Fibroblast of villous mesenchyme (primary cell): ENCODE measurements at regions not wholly inside any gene's neighbourhood (a gene's known extent, or its start where the extent isn't known, plus 50 kb on each side); places are given as distances from the start of the nearest gene placed in this dataset.
A peak's percentile ranks its signal among the peaks of the same experiment; 100 is the strongest.
"Not testable (repeated sequence)": the region's sequence is repeated elsewhere in the genome, so short reads cannot be mapped to it uniquely, and the experiment has no call there.

Experiments
- DNase-seq: peaks from one replicate; pipeline ENCODE4 v3.0.0-alpha.2; 2010; ENCODE audit warnings: low read depth
- H3K4me3 ChIP-seq: 2 replicates; pipeline ENCODE4 v1.5.1; 2011; ENCODE audit warnings: low read depth, mild to moderate bottlenecking, low read length
- TF ChIP-seq, protein P1 (sequence below): IDR thresholded peaks from 2 replicates; pipeline ENCODE4 v1.5.1; 2012; ENCODE audit warnings: low read depth, mild to moderate bottlenecking, low read length; ENCODE audit not compliant: insufficient read depth

DNA sequence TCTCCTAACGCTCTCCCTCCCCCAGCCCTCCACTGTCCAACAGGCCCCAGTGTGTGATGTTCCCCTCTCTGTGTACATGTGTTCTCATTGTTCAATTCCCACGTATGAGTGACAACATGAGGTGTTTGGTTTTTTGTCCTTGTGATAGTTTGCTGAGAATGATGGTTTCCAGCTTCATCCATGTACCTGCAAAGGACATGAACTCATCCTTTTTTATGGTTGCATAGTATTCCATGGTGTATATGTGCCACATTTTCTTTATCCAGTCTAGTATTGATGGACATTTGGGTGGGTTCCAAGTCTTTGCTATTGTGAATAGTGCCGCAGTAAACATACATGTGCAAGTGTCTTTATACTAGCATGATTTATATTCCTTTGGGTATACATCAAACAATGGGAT is 347.4 kb downstream of the MAGEE1 start:
- not testable (repeated sequence) for H3K4me3 ChIP-seq, DNase-seq

DNA sequence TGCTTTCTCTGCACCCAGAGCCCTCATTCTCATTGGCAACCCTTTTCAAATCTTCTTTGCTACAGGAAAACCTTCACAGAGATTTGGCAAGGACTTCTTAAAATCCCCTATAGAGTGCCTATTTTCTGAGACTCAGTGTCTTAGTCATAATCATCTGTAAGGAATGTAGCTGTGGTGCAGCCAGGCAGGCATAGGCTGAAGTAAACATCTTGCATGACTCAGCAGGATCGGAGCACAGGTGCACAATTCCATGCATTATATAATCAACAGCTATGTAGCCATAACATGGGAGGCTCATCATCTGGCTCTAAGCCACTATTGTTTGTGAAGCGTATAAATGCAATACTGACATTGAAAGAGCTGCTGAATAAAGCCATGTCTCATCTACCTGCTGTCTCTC is 368.8 kb downstream of the MAGEE1 start:
- no peak overlapping the region for H3K4me3 ChIP-seq
- TF ChIP-seq, protein P1, sequence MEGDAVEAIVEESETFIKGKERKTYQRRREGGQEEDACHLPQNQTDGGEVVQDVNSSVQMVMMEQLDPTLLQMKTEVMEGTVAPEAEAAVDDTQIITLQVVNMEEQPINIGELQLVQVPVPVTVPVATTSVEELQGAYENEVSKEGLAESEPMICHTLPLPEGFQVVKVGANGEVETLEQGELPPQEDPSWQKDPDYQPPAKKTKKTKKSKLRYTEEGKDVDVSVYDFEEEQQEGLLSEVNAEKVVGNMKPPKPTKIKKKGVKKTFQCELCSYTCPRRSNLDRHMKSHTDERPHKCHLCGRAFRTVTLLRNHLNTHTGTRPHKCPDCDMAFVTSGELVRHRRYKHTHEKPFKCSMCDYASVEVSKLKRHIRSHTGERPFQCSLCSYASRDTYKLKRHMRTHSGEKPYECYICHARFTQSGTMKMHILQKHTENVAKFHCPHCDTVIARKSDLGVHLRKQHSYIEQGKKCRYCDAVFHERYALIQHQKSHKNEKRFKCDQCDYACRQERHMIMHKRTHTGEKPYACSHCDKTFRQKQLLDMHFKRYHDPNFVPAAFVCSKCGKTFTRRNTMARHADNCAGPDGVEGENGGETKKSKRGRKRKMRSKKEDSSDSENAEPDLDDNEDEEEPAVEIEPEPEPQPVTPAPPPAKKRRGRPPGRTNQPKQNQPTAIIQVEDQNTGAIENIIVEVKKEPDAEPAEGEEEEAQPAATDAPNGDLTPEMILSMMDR: no peak
- DNase-seq: no peak

DNA sequence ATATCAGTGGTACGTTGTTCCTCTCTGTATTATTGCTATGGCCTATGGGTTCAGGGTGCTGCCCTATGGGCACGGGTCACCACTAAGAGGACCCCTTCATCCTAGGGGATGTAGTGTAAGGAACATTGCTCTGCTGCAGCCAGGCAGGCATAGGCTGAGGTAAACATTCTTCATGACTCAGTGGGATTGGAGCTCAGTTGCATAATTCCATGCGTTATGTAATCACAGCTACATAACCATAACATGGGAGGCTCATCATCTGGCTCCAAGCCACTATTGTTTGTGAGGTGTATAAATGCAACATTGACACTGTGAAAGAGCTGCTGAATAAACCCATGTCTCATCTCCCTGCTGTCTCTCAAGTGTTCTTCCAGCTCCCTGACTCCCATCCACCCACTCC is 375.2 kb downstream of the MAGEE1 start:
- no peak overlapping the region for H3K4me3 ChIP-seq
- DNase-seq: peak; percentile 0
- TF ChIP-seq, protein P1: no peak

DNA sequence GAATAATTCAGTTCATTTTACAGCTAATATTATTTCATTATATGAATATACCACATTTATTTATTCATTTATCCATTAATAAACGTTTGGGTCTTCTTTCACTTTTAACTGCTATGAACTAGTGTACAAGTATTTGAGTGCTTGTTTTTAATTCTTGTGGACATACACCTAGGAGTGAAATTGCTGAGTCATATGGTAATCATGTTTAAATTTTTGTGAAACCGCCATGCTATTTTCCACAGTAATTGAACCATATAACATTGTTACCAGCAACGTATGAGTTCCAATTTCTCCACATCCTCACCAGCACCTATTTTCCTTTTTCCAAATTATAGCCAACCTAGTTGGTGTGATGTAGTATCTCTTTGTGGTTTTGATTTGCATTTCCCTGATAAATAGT is 388.2 kb downstream of the MAGEE1 start:
- H3K4me3 ChIP-seq: no peak overlapping the region
- no peak for DNase-seq
- TF ChIP-seq, protein P1: no peak

DNA sequence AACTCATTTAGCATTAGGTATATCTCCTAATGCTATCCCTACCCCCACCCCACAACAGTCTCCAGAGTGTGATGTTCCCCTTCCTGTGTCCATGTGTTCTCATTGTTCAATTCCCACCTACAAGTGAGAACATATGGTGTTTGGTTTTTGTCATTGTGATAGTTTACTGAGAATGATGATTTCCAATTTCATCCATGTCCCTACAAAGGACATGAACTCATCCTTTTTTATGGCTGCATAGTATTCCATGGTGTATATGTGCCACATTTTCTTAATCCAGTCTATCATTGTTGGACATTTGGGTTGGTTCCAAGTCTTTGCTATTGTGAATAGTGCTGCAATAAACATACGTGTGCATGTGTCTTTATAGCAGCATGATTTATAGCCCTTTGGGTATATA is 389.8 kb downstream of the MAGEE1 start:
- not testable (repeated sequence) for H3K4me3 ChIP-seq, DNase-seq

DNA sequence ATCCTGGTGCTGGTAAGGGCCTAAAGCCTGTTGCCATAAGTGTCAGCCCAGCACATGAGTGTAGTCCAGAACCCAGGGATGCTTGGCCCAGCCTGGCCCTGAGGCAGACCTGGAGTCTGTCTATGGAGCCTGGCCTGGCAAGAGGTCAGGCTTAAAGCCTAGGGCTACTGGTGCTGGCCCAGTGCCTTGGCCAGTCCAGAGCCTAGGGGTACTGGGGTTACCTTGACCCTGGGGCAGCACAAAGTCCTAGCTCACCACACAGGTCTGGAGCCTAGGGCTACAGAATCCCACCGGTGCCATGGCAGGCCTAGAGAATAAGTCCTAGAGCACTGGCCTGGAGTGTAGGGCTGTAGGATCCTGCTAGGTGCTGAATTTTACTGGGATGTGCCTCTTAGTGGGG is 393.8 kb downstream of the MAGEE1 start:
- no peak overlapping the region for H3K4me3 ChIP-seq
- DNase-seq: no peak
- TF ChIP-seq, protein P1: no peak

DNA sequence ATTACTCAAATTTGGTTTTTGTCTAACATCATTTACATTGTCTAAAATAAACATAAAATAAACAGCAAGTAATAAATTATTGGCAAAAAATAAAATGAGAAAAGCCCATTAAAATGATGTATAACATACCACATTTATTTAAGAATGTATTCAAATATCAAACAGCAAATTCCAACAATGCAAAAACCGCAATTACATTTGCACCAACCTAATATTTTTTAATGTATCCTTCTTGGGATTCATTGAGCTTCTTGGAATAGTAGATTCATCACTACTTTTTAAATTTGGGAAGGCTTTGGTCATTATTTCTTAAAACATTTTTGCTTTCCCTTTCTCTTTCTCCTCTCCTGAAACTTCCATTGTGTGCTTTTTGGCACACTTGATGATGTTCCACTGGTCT is 400.2 kb downstream of the MAGEE1 start:
- no peak for DNase-seq
- TF ChIP-seq, protein P1: no peak
- H3K4me3 ChIP-seq: no peak overlapping the region

DNA sequence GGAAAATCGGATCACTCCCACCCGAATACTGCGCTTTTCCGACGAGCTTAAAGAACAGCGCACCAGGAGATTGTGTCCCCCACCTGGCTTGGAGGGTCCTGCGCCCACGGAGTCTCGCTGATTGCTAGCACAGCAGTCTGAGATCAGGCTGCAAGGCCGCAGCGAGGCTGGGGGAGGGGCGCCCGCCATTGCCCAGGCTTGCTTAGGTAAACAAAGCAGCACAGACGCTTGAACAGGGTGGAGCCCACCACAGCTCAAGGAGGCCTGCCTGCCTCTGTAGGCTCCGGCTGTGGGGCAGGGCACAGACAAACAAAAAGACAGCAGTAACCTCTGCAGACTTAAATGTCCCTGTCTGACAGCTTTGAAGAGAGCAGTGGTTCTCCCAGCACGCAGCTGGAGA is 413.4 kb downstream of the MAGEE1 start:
- DNase-seq, H3K4me3 ChIP-seq: not testable (repeated sequence)

DNA sequence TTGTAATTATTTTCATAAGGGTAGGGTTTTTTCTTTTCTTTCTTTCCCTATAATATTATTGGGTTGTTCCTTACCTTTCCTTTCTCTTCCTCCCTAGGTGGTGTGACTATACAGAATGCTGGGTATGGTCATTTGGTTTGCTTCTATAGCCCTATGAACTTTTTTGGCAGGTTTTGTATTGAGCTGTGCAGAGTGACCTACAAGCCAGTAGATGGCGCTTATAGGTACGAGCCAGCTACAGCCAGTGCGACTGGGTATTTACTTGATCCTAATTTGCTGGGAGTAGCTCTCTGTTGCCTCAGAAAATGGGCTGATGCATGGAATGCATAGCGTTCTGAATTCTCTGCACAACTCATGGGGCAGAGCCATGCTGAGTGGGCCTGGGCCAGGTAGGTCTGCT is 423.3 kb downstream of the MAGEE1 start:
- DNase-seq: no peak
- TF ChIP-seq, protein P1: no peak

More for the DNA sequence above, 423.3 kb downstream of the MAGEE1 start:
- no peak overlapping the region for H3K4me3 ChIP-seq
